Fibroblast of lung (primary cell): ENCODE measurements at regions not wholly inside any gene's neighbourhood (a gene's known extent, or its start where the extent isn't known, plus 50 kb on each side); places are given as distances from the start of the nearest gene placed in this dataset.
A peak's percentile ranks its signal among the peaks of the same experiment; 100 is the strongest.

Experiments
- DNase-seq, 2 donors: peaks; one replicate each; pipeline versions ENCODE4 v3.0.0 to v3.0.0-alpha.2; 2010; ENCODE audit warnings: low read depth in 2 of 2
- H2AFZ ChIP-seq: 2 replicates; pipeline ENCODE4 v1.5.1; 2012; ENCODE audit warnings: low read length, control low read depth, inconsistent platforms
- H3K27ac ChIP-seq: 2 replicates; pipeline ENCODE4 v1.5.1; 2011; ENCODE audit warnings: low read length, control low read depth; ENCODE audit not compliant: insufficient read depth
- H3K27me3 ChIP-seq: 2 replicates; pipeline ENCODE4 v1.5.1; 2011; ENCODE audit warnings: mild to moderate bottlenecking, low read length; ENCODE audit not compliant: control insufficient read depth, insufficient read depth
- H3K36me3 ChIP-seq: 2 replicates; pipeline ENCODE4 v1.5.1; 2011; ENCODE audit warnings: low read length; ENCODE audit not compliant: control insufficient read depth, insufficient read depth
- H3K4me1 ChIP-seq: 2 replicates; pipeline ENCODE4 v1.5.1; 2011; ENCODE audit warnings: low read length; ENCODE audit not compliant: control insufficient read depth, insufficient read depth; ENCODE audit errors: extremely low read depth
- H3K4me2 ChIP-seq: 2 replicates; pipeline ENCODE4 v1.5.1; 2011; ENCODE audit warnings: low read length, control low read depth; ENCODE audit not compliant: insufficient read depth; ENCODE audit errors: extremely low read depth
- H3K4me3 ChIP-seq, 4 experiments: fragments of 200-600 bp in 1 of 4; sonication (generic) in 1 of 4; replicated peaks in 1 of 4; 2 replicates each; pipeline ENCODE4 v1.5.1; 2011 to 2016; ENCODE audit warnings: low read length in 4 of 4, low read depth in 3 of 4, mild to moderate bottlenecking in 3 of 4, control low read depth in 2 of 4, inconsistent platforms in 1 of 4, mixed read lengths in 1 of 4; ENCODE audit not compliant: insufficient read depth in 1 of 4; ENCODE audit errors: control extremely low read depth in 1 of 4
- H3K79me2 ChIP-seq: 2 replicates; pipeline ENCODE4 v1.5.1; 2012; ENCODE audit warnings: mild to moderate bottlenecking, low read length, inconsistent platforms; ENCODE audit not compliant: control insufficient read depth, insufficient read depth
- H3K9ac ChIP-seq: 2 replicates; pipeline ENCODE4 v1.5.1; 2011; ENCODE audit warnings: mild to moderate bottlenecking, low read length, control low read depth; ENCODE audit not compliant: insufficient read depth
- H3K9me3 ChIP-seq: 2 replicates; pipeline ENCODE4 v1.5.1; 2012; ENCODE audit warnings: low read depth, low read length; ENCODE audit not compliant: control insufficient read depth, insufficient read depth
- H4K20me1 ChIP-seq: 2 replicates; pipeline ENCODE4 v1.5.1; 2011; ENCODE audit warnings: low read length; ENCODE audit not compliant: control insufficient read depth, insufficient read depth; ENCODE audit errors: extremely low read depth
- EZH2 ChIP-seq: IDR thresholded peaks from 2 replicates; pipeline ENCODE4 v1.5.1; 2012; ENCODE audit warnings: low read length, control low read depth, mild to moderate bottlenecking; ENCODE audit errors: missing control alignments
- TF ChIP-seq, protein P1 (sequence below), 2 donors: IDR thresholded peaks in 1 of 2; conservative IDR thresholded peaks in 1 of 2; 1 replicate in 1 of 2; 2 replicates in 1 of 2; pipeline ENCODE4 v1.5.1; 2011 to 2012; ENCODE audit warnings: low read length in 2 of 2, control low read depth in 1 of 2, inconsistent platforms in 1 of 2, low read depth in 1 of 2, mild to moderate bottlenecking in 1 of 2

DNA sequence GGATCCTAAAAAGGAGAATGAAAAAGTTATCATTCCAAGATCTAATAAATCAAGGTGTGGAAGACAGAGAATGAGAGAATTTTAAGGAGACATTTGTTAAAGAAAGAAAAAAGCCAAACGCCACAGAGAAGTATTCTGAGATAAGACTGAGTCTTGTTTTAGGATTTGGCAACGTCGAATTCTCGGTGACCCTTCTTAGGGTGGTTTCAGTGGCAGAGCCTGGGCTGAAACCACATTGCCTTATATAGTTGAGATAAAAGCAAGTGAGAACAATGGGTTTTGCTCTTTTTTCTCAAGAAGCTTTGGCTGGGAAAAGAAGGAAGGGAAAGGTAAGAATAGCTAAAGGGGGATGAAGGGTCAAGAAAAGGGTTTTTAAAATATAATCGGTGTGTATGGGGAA, 209.4 kb downstream of the VEGFC start:
- Histone ChIP-seq H3K9ac (no peak overlapping the region), H3K36me3 (no peaks in the 10 kb centered on the region), H2AFZ (no peak overlapping the region), H3K27me3 (no peaks in the 10 kb centered on the region), H3K9me3 (no peaks in the 10 kb centered on the region), H3K27ac (no peak overlapping the region), H3K4me3 (no peak overlapping the region), H3K4me1 (no peaks in the 10 kb centered on the region), H3K4me2 (no peak overlapping the region), H4K20me1 (no peaks in the 10 kb centered on the region), H3K79me2 (no peaks in the 10 kb centered on the region)
- no peak for DNase-seq
- no peak for TF ChIP-seq EZH2
- TF ChIP-seq, protein P1, sequence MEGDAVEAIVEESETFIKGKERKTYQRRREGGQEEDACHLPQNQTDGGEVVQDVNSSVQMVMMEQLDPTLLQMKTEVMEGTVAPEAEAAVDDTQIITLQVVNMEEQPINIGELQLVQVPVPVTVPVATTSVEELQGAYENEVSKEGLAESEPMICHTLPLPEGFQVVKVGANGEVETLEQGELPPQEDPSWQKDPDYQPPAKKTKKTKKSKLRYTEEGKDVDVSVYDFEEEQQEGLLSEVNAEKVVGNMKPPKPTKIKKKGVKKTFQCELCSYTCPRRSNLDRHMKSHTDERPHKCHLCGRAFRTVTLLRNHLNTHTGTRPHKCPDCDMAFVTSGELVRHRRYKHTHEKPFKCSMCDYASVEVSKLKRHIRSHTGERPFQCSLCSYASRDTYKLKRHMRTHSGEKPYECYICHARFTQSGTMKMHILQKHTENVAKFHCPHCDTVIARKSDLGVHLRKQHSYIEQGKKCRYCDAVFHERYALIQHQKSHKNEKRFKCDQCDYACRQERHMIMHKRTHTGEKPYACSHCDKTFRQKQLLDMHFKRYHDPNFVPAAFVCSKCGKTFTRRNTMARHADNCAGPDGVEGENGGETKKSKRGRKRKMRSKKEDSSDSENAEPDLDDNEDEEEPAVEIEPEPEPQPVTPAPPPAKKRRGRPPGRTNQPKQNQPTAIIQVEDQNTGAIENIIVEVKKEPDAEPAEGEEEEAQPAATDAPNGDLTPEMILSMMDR (conservative IDR thresholded peaks at IDR 0.05 in 1 of 2, IDR thresholded peaks at IDR 0.05 in 1 of 2; ENCODE audit: low read depth in 1 of 2, low read length in 2 of 2), result no peak

DNA sequence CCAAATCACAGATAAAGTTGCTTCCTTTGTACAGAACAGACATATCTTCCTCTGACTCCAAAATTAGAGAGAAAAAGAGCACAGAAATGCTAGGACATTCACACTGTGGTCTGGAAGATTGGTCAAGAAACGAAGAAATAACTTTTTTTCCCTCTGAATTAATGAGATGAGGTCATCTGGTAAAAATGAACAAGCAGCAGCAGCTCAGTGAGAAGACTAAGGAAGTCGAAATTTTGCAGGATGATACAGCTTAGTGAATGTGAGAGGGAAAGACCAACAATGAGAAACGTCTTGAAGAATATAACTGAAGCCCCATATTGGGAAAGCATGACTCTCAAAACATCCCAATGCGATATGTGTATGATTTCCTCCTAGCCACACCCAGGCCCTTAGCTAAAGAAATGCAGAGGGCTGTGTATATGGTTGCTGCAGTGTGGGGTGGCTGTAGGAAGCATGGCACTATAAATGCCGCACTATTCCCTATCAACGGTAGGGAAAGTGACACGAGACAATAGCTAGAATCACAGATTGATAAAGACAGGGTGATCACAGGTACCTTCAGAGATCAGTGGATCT, 208.6 kb downstream of the VEGFC start:
- Histone ChIP-seq H3K4me2 (no peak overlapping the region), H3K4me3 (no peak overlapping the region), H3K9ac (no peak overlapping the region), H3K27ac (no peak overlapping the region), H3K4me1 (no peaks in the 10 kb centered on the region), H3K9me3 (no peaks in the 10 kb centered on the region), H2AFZ (no peak overlapping the region), H3K79me2 (no peaks in the 10 kb centered on the region), H3K36me3 (no peaks in the 10 kb centered on the region), H3K27me3 (no peaks in the 10 kb centered on the region), H4K20me1 (no peaks in the 10 kb centered on the region)
- peak in 1 of 2 donors; percentile 73 for DNase-seq
- TF ChIP-seq EZH2, result no peak

- Histone ChIP-seq H3K36me3 (no peaks in the 10 kb centered on the region), H3K9me3 (no peaks in the 10 kb centered on the region), H3K27ac (no peak overlapping the region), H3K9ac (no peak overlapping the region), H3K79me2 (no peaks in the 10 kb centered on the region), H3K4me2 (no peak overlapping the region), H4K20me1 (no peaks in the 10 kb centered on the region), H3K27me3 (no peaks in the 10 kb centered on the region), H2AFZ (no peak overlapping the region), H3K4me1 (no peaks in the 10 kb centered on the region), H3K4me3 (no peak overlapping the region)
- peak; percentile 74 to 96 for DNase-seq
- no peak for TF ChIP-seq EZH2
- TF ChIP-seq, protein P1 (conservative IDR thresholded peaks at IDR 0.05 in 1 of 2, IDR thresholded peaks at IDR 0.05 in 1 of 2; ENCODE audit: low read depth in 1 of 2, low read length in 2 of 2), result no peak
Observed at GRCh38 chr4:176587920-176588319, 204.8 kb downstream of the VEGFC start.
